Adrenal gland (tissue), 9 donors: ENCODE measurements at regions not wholly inside any gene's neighbourhood (a gene's known extent, or its start where the extent isn't known, plus 50 kb on each side); places are given as distances from the start of the nearest gene placed in this dataset.

Experiments
- DNase-seq, 7 donors: peaks; one replicate each; pipeline ENCODE4 v3.0.0-alpha.2; 2019 to 2020
- H3K27ac ChIP-seq, 5 donors: fragments of 200-600 bp; sonication (generic) in 4 of 5; 1 replicate in 3 of 5; 2 replicates in 2 of 5; pipeline versions ENCODE4 v1.5.1 to v1.8.0; 2016 to 2020; ENCODE audit warnings: mild to moderate bottlenecking in 1 of 5
- H3K27me3 ChIP-seq: fragments of 200-600 bp; 2 replicates; pipeline ENCODE4 v1.8.0; 2021
- H3K36me3 ChIP-seq, 2 donors: fragments of 200-600 bp; replicated peaks in 1 of 2; 1 replicate in 1 of 2; 2 replicates in 1 of 2; pipeline versions ENCODE4 v1.5.1 to v1.8.0; 2018 to 2022
- H3K4me1 ChIP-seq, 2 donors: fragments of 200-600 bp; replicated peaks in 1 of 2; 1 replicate in 1 of 2; 2 replicates in 1 of 2; pipeline versions ENCODE4 v1.5.1 to v1.8.0; 2018 to 2021
- H3K4me3 ChIP-seq, 4 donors: fragments of 200-600 bp; sonication (generic) in 3 of 4; one replicate each; pipeline ENCODE4 v1.5.1; 2016 to 2018
- H3K9me3 ChIP-seq, 3 donors: fragments of 200-600 bp; sonication (generic) in 1 of 3; replicated peaks in 1 of 3; 1 replicate in 2 of 3; 2 replicates in 1 of 3; pipeline versions ENCODE4 v1.5.1 to v1.8.0; 2016 to 2021
- CTCF ChIP-seq, 6 experiments: fragments of 450-650 bp in 4 of 6; fragments of 200-600 bp in 2 of 6; sonication (generic) in 1 of 6; IDR thresholded peaks; 1 replicate in 5 of 6; 2 replicates in 1 of 6; pipeline versions ENCODE4 v1.5.1 to v1.8.0; 2016 to 2021; ENCODE audit warnings: antibody characterized with exemption in 6 of 6, mild to moderate bottlenecking in 2 of 6, moderate library complexity in 1 of 6
- POLR2A ChIP-seq, 2 donors: fragments of 450-650 bp; IDR thresholded peaks; one replicate each; pipeline ENCODE4 v1.6.1; 2017; ENCODE audit warnings: antibody characterized with exemption in 2 of 2, mild to moderate bottlenecking in 2 of 2, moderate library complexity in 1 of 2
- WGBS, 4 donors: extraction: QIAGEN DNeasy Blood & Tissue Kit in 2 of 4; methylation state at CpG; one replicate each; pipeline versions ENCODE4 v1.1.5 to v1.1.7; 2013 to 2017; 5-methylcytosine and 5-hydroxymethylcytosine counted together
- intact Hi-C, 2 donors: fragments of 100-400 bp; cut with DNase I; formaldehyde crosslinking; loops; one replicate each; pipeline versions ENCODE4 v1.14.1 to v1.15.0; 2022 to 2023
- donor health status: healthy with polysubstance abuse.
- donor health status: Bipolar disorder and iron deficiency.
- donor health status: DM: yes; HTN: yes; CAD: no.
- donor health status: DM: no; HTN: no; CAD: no.
- donor health status: DM: no; HTN: no; CAD: no.

GRCh38 chrY:12403916-12404315, 297.1 kb upstream of the USP9Y start:
- no peak for DNase-seq
- Histone ChIP-seq H3K4me1 (no peaks in the 10 kb centered on the region), H3K36me3 (no peaks in the 10 kb centered on the region), H3K4me3 (no peak overlapping the region), H3K27ac (no peak overlapping the region), H3K27me3 (no peaks in the 10 kb centered on the region), H3K9me3 (no peaks in the 10 kb centered on the region)
- no peak for TF ChIP-seq POLR2A (IDR thresholded peaks at IDR 0.05)
- TF ChIP-seq CTCF (IDR thresholded peaks at IDR 0.05): no peak
- WGBS, 4 donors: 60 to 63% methylated on average over 3 of the region's 3 CpGs; no CpG with 5 or more reads in 2 of the 4 donors
- intact Hi-C loops: no loop called here

GRCh38 chrY:12408236-12408635, 292.8 kb upstream of the USP9Y start:
- Histone ChIP-seq H3K27ac (no peak overlapping the region), H3K4me1 (no peaks in the 10 kb centered on the region), H3K27me3 (no peaks in the 10 kb centered on the region), H3K4me3 (no peak overlapping the region), H3K9me3 (no peaks in the 10 kb centered on the region), H3K36me3 (no peaks in the 10 kb centered on the region)
- WGBS, 4 donors: 76% methylated on average over 3 of the region's 3 CpGs; no CpG with 5 or more reads in 3 of the 4 donors
- DNase-seq: no peak
- intact Hi-C loops: no loop called here
- TF ChIP-seq CTCF (IDR thresholded peaks at IDR 0.05): no peak
- TF ChIP-seq POLR2A (IDR thresholded peaks at IDR 0.05): no peak

- WGBS, 4 donors: 71 to 80% methylated on average over 3 of the region's 3 CpGs; no CpG with 5 or more reads in 2 of the 4 donors
- Histone ChIP-seq H3K36me3 (no peaks in the 10 kb centered on the region), H3K27ac (no peak overlapping the region), H3K9me3 (no peaks in the 10 kb centered on the region), H3K4me3 (no peak overlapping the region), H3K4me1 (no peaks in the 10 kb centered on the region), H3K27me3 (no peaks in the 10 kb centered on the region)
- intact Hi-C loops: no loop called here
- TF ChIP-seq CTCF (IDR thresholded peaks at IDR 0.05): no peak
- TF ChIP-seq POLR2A (IDR thresholded peaks at IDR 0.05): no peak
- DNase-seq: no peak
Observed at GRCh38 chrY:12410696-12411095, 290.3 kb upstream of the USP9Y start.

- Histone ChIP-seq H3K36me3 (no peaks in the 10 kb centered on the region), H3K9me3 (no peaks in the 10 kb centered on the region), H3K27me3 (no peaks in the 10 kb centered on the region), H3K4me1 (no peaks in the 10 kb centered on the region), H3K4me3 (no peak overlapping the region), H3K27ac (no peak overlapping the region)
- DNase-seq: peak in 2 of 7 donors; percentile 40 to 50
- TF ChIP-seq CTCF (IDR thresholded peaks at IDR 0.05) (no peak), POLR2A (IDR thresholded peaks at IDR 0.05) (no peak)
- WGBS, 4 donors: 1 to 2% methylated on average over 16 to 58 of the region's 60 CpGs; no CpG with 5 or more reads in 2 of the 4 donors
- intact Hi-C loops: no loop called here
Observed at GRCh38 chrY:12421072-12421787, 279.8 kb upstream of the USP9Y start.
